ENCODE measurements at regions not wholly inside any gene's neighbourhood (a gene's known extent, or its start where the extent isn't known, plus 50 kb on each side); places are given as distances from the start of the nearest gene placed in this dataset.

DNA sequence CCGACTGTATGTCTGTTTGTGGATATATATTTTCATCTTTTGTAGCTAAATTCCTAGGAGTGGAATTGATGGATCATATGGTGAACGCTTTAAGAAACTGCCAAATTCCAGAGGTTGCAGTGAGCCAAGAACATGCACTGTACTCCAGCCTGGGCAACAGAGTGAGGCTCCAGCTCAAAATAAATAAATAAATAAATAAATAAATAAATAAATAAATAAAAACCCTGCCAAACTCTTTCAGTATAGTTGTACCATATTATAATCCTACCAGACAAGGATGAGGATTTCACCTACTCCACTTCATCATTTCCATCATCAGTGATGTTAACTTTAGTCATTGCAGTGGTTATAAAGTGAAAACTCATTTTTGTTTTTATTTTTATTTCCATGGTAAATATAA is 325.1 kb upstream of the ANXA10 start:
- Histone ChIP-seq H3K36me3 (ENCODE audit: insufficient read depth, insufficient read length, low read length) (no peaks in the 10 kb centered on the region), H3K9me3 (ENCODE audit: insufficient read depth, low read length) (no peaks in the 10 kb centered on the region), H3K4me3 (ENCODE audit: insufficient read length, low read depth) (no peak overlapping the region), H3K4me1 (ENCODE audit: insufficient read depth, insufficient read length) (no peaks in the 10 kb centered on the region), H3K27me3 (ENCODE audit: insufficient read depth, insufficient read length) (no peaks in the 10 kb centered on the region), H3K9ac (ENCODE audit: insufficient read length, low read depth) (no peak overlapping the region)
- no peak for DNase-seq (ENCODE audit: low read depth, low spot score)
- TF ChIP-seq SUZ12 (IDR thresholded peaks at IDR 0.05; ENCODE audit: extremely low read depth, insufficient read depth, insufficient read length) (no peak), YY1 (IDR thresholded peaks at IDR 0.05; ENCODE audit: insufficient read depth, insufficient read length) (no peak), ZNF274 (IDR thresholded peaks at IDR 0.05; ENCODE audit: low read depth, low read length) (no peak)

DNA sequence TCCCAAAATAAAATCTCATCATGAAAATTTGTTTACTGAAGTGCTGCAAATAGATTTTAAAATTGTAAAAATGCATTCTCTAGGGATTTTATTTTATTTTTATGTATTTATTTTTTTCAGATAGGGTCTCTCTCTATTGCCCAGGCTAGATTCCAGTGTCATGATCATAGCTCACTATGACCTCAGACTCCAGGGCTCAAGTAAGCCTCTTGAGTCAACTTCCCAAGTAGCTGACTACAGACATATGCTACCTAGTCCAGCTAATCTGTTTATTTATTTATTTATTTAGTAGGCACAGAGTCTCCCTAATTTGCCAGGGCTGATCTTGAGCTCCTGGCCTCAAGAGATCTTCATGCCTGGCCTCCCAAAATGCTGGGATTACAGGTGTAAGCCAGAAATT is 317.7 kb upstream of the ANXA10 start:
- Histone ChIP-seq H3K4me3 (ENCODE audit: insufficient read length, low read depth) (no peak overlapping the region), H3K9ac (ENCODE audit: insufficient read length, low read depth) (no peak overlapping the region), H3K4me1 (ENCODE audit: insufficient read depth, insufficient read length) (no peaks in the 10 kb centered on the region), H3K9me3 (ENCODE audit: insufficient read depth, low read length) (no peaks in the 10 kb centered on the region), H3K36me3 (ENCODE audit: insufficient read depth, insufficient read length, low read length) (no peaks in the 10 kb centered on the region), H3K27me3 (ENCODE audit: insufficient read depth, insufficient read length) (no peaks in the 10 kb centered on the region)
- no peak for TF ChIP-seq SUZ12 (IDR thresholded peaks at IDR 0.05; ENCODE audit: extremely low read depth, insufficient read depth, insufficient read length)
- TF ChIP-seq ZNF274 (IDR thresholded peaks at IDR 0.05; ENCODE audit: low read depth, low read length), result no peak
- no peak for TF ChIP-seq YY1 (IDR thresholded peaks at IDR 0.05; ENCODE audit: insufficient read depth, insufficient read length)
- DNase-seq (ENCODE audit: low read depth, low spot score), result no peak

DNA sequence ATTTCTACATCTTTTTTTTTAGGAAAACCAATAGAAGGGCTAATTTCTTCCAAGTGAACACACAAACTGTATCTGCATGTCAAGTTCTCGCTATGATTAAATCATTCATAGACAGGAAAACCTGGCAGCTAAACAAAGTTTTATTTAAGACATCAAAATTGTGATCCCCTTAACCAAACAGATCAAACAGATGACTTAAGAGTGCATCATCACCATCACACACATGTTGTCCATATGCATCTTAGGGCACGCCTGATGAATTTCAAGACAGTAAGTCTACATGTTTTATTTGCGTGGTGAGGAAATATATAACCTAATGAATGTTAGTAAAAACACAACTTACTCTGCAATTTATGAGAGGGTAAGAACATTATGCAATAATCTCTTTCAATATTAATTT is 317.0 kb upstream of the ANXA10 start:
- Histone ChIP-seq H3K27me3 (ENCODE audit: insufficient read depth, insufficient read length) (no peaks in the 10 kb centered on the region), H3K9ac (ENCODE audit: insufficient read length, low read depth) (no peak overlapping the region), H3K4me3 (ENCODE audit: insufficient read length, low read depth) (no peak overlapping the region), H3K36me3 (ENCODE audit: insufficient read depth, insufficient read length, low read length) (no peaks in the 10 kb centered on the region), H3K9me3 (ENCODE audit: insufficient read depth, low read length) (no peaks in the 10 kb centered on the region), H3K4me1 (ENCODE audit: insufficient read depth, insufficient read length) (no peaks in the 10 kb centered on the region)
- no peak for DNase-seq (ENCODE audit: low read depth, low spot score)
- TF ChIP-seq SUZ12 (IDR thresholded peaks at IDR 0.05; ENCODE audit: extremely low read depth, insufficient read depth, insufficient read length) (no peak), YY1 (IDR thresholded peaks at IDR 0.05; ENCODE audit: insufficient read depth, insufficient read length) (no peak)

DNA sequence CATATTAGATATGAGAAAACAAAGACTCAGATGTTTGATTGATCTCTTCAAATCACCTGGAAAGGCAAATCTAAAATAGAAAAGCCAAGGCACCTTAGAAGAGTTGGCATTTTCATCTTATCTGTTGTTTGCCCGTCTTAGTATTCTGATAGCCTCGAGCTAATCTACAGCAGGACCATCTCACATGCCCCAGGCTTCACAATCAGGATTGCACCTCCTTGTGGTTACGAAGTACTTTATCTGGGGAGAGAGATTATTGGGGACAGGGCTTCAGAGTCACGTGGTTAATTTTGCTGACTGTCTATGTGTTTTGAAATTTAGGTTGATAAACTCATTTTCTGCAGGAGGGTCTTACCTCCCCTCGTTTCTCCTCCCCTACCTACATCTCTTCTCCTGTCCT is 313.1 kb upstream of the ANXA10 start:
- Histone ChIP-seq H3K9ac (ENCODE audit: insufficient read length, low read depth) (no peak overlapping the region), H3K27me3 (ENCODE audit: insufficient read depth, insufficient read length) (no peaks in the 10 kb centered on the region), H3K9me3 (ENCODE audit: insufficient read depth, low read length) (no peaks in the 10 kb centered on the region), H3K4me1 (ENCODE audit: insufficient read depth, insufficient read length) (no peaks in the 10 kb centered on the region), H3K4me3 (ENCODE audit: insufficient read length, low read depth) (no peak overlapping the region), H3K36me3 (ENCODE audit: insufficient read depth, insufficient read length, low read length) (no peaks in the 10 kb centered on the region)
- no peak for DNase-seq (ENCODE audit: low read depth, low spot score)
- TF ChIP-seq YY1 (IDR thresholded peaks at IDR 0.05; ENCODE audit: insufficient read depth, insufficient read length), result no peak
- TF ChIP-seq ZNF274 (IDR thresholded peaks at IDR 0.05; ENCODE audit: low read depth, low read length), result no peak

DNA sequence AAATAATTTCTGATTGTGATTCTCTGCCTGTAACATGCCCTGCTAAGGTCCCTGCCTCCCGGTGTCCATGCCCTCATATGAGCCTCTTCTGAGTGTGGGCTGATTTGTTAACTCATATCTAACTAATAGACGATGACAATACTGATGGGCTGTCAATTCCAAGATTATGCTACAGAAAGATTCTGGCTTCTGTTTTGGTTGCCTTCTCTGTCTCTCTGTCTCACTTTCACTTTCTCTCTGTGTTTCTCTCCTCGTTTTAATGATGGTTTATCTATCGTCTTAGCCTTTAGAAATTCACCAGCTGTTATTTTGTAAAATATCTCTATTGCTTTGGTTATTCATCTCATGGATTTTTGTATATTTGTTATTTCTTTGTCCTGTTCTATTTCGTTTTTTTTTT is 312.5 kb upstream of the ANXA10 start:
- H3K27me3 ChIP-seq (ENCODE audit: insufficient read depth, insufficient read length), result no peaks in the 10 kb centered on the region
- H3K9me3 ChIP-seq (ENCODE audit: insufficient read depth, low read length), result no peaks in the 10 kb centered on the region
- H3K9ac ChIP-seq (ENCODE audit: insufficient read length, low read depth), result no peak overlapping the region
- no peaks in the 10 kb centered on the region for H3K4me1 ChIP-seq (ENCODE audit: insufficient read depth, insufficient read length)
- TF ChIP-seq SUZ12 (IDR thresholded peaks at IDR 0.05; ENCODE audit: extremely low read depth, insufficient read depth, insufficient read length) (no peak), YY1 (IDR thresholded peaks at IDR 0.05; ENCODE audit: insufficient read depth, insufficient read length) (no peak), ZNF274 (IDR thresholded peaks at IDR 0.05; ENCODE audit: low read depth, low read length) (no peak)
- H3K4me3 ChIP-seq (ENCODE audit: insufficient read length, low read depth), result no peak overlapping the region
- DNase-seq (ENCODE audit: low read depth, low spot score), result no peak
- no peaks in the 10 kb centered on the region for H3K36me3 ChIP-seq (ENCODE audit: insufficient read depth, insufficient read length, low read length)

GRCh38 chr4:167784826-167785225 is 307.5 kb upstream of the ANXA10 start:
- Histone ChIP-seq H3K9me3 (ENCODE audit: insufficient read depth, low read length) (no peaks in the 10 kb centered on the region), H3K27me3 (ENCODE audit: insufficient read depth, insufficient read length) (no peaks in the 10 kb centered on the region), H3K9ac (ENCODE audit: insufficient read length, low read depth) (no peak overlapping the region), H3K4me1 (ENCODE audit: insufficient read depth, insufficient read length) (no peaks in the 10 kb centered on the region), H3K4me3 (ENCODE audit: insufficient read length, low read depth) (no peak overlapping the region), H3K36me3 (ENCODE audit: insufficient read depth, insufficient read length, low read length) (no peaks in the 10 kb centered on the region)
- DNase-seq (ENCODE audit: low read depth, low spot score), result no peak
- TF ChIP-seq SUZ12 (IDR thresholded peaks at IDR 0.05; ENCODE audit: extremely low read depth, insufficient read depth, insufficient read length) (no peak), ZNF274 (IDR thresholded peaks at IDR 0.05; ENCODE audit: low read depth, low read length) (no peak), YY1 (IDR thresholded peaks at IDR 0.05; ENCODE audit: insufficient read depth, insufficient read length) (no peak)

GRCh38 chr4:167785523-167785922 is 306.8 kb upstream of the ANXA10 start:
- H3K4me1 ChIP-seq (ENCODE audit: insufficient read depth, insufficient read length), result no peaks in the 10 kb centered on the region
- no peak overlapping the region for H3K4me3 ChIP-seq (ENCODE audit: insufficient read length, low read depth)
- no peaks in the 10 kb centered on the region for H3K9me3 ChIP-seq (ENCODE audit: insufficient read depth, low read length)
- H3K36me3 ChIP-seq (ENCODE audit: insufficient read depth, insufficient read length, low read length), result no peaks in the 10 kb centered on the region
- TF ChIP-seq ZNF274 (IDR thresholded peaks at IDR 0.05; ENCODE audit: low read depth, low read length) (no peak), SUZ12 (IDR thresholded peaks at IDR 0.05; ENCODE audit: extremely low read depth, insufficient read depth, insufficient read length) (no peak), YY1 (IDR thresholded peaks at IDR 0.05; ENCODE audit: insufficient read depth, insufficient read length) (no peak)
- DNase-seq (ENCODE audit: low read depth, low spot score), result no peak
- no peaks in the 10 kb centered on the region for H3K27me3 ChIP-seq (ENCODE audit: insufficient read depth, insufficient read length)
- no peak overlapping the region for H3K9ac ChIP-seq (ENCODE audit: insufficient read length, low read depth)

GRCh38 chr4:167786504-167786903 is 305.8 kb upstream of the ANXA10 start:
- TF ChIP-seq ZNF274 (IDR thresholded peaks at IDR 0.05; ENCODE audit: low read depth, low read length) (no peak), SUZ12 (IDR thresholded peaks at IDR 0.05; ENCODE audit: extremely low read depth, insufficient read depth, insufficient read length) (no peak), YY1 (IDR thresholded peaks at IDR 0.05; ENCODE audit: insufficient read depth, insufficient read length) (no peak)
- DNase-seq (ENCODE audit: low read depth, low spot score), result no peak

More at GRCh38 chr4:167786504-167786903, 305.8 kb upstream of the ANXA10 start:
- Histone ChIP-seq H3K36me3 (ENCODE audit: insufficient read depth, insufficient read length, low read length) (no peaks in the 10 kb centered on the region), H3K9me3 (ENCODE audit: insufficient read depth, low read length) (no peaks in the 10 kb centered on the region), H3K27me3 (ENCODE audit: insufficient read depth, insufficient read length) (no peaks in the 10 kb centered on the region), H3K4me3 (ENCODE audit: insufficient read length, low read depth) (no peak overlapping the region), H3K4me1 (ENCODE audit: insufficient read depth, insufficient read length) (no peaks in the 10 kb centered on the region), H3K9ac (ENCODE audit: insufficient read length, low read depth) (no peak overlapping the region)
